Heart left ventricle (tissue), 13 donors: ENCODE measurements at regions not wholly inside any gene's neighbourhood (a gene's known extent, or its start where the extent isn't known, plus 50 kb on each side); places are given as distances from the start of the nearest gene placed in this dataset.

Experiments
- POLR2A ChIP-seq, 2 donors: fragments of 450-650 bp; IDR thresholded peaks; one replicate each; pipeline ENCODE4 v1.6.1; 2017; ENCODE audit warnings: antibody characterized with exemption in 2 of 2, mild to moderate bottlenecking in 2 of 2, moderate library complexity in 2 of 2
- TF ChIP-seq, protein P1 (sequence below), 12 donors: fragments of 200-600 bp; sonication (generic) in 4 of 12; IDR thresholded peaks; one replicate each; pipeline versions ENCODE4 v1.5.0 to v1.8.0; 2018 to 2022; ENCODE audit warnings: antibody characterized with exemption in 12 of 12, mild to moderate bottlenecking in 5 of 12
- donor health status: ischemic (EF 13 %, LVEDD 7.1; RV severe dilation, severe dysfunction).
- donor health status: DM: no; HTN: yes; CAD: no.
- donor health status: DM: no; HTN: no; CAD: no.
- donor health status: ischemic (EF 25% LVEDD 6.9; RV normal size, moderate dysfunction).
- donor health status: ischemic (EF 25% LVEDD 5.7; RV mildly dilated, moderate dysfunction).
- donor health status: ischemic (EF 35%, LVEDD 5.7; RV mildly dilated, moderate dysfunction).
- donor health status: nonischemic (EF 11% LVEDD 7.7; RV severe dilation, severe dysfunction).
- donor health status: DM: yes; HTN: yes; CAD: no.
- donor health status: PGD.
- donor health status: ischemic (EF 29% LVEDD 5.4; RV normal size, mild dysfunction).
- donor health status: nonischemic (EF 23%, LVEDD 6.1; RV moderate dilation, normal function).

DNA sequence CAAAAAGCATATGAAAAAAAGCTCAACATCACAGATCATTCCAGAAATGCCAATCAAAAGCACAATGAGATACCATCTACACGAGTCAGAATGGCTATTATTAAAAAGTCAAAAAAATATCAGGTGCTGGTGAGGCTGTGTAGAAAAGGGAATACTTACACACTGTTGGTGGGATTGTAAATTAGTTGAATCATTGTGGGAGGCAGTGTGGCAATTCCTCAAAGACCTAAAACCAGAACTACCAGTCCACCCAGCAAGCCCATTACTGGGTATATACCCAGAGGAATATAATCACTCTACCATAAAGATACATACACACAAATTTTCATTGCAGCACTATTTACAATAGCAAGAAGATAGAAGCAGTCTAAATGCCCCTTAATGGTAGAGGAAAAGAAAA, 529.9 kb downstream of the SLITRK1 start:
- TF ChIP-seq, protein P1, sequence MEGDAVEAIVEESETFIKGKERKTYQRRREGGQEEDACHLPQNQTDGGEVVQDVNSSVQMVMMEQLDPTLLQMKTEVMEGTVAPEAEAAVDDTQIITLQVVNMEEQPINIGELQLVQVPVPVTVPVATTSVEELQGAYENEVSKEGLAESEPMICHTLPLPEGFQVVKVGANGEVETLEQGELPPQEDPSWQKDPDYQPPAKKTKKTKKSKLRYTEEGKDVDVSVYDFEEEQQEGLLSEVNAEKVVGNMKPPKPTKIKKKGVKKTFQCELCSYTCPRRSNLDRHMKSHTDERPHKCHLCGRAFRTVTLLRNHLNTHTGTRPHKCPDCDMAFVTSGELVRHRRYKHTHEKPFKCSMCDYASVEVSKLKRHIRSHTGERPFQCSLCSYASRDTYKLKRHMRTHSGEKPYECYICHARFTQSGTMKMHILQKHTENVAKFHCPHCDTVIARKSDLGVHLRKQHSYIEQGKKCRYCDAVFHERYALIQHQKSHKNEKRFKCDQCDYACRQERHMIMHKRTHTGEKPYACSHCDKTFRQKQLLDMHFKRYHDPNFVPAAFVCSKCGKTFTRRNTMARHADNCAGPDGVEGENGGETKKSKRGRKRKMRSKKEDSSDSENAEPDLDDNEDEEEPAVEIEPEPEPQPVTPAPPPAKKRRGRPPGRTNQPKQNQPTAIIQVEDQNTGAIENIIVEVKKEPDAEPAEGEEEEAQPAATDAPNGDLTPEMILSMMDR (IDR thresholded peaks at IDR 0.05), result no peak
- no peak for TF ChIP-seq POLR2A (IDR thresholded peaks at IDR 0.05)
